Gastrocnemius medialis (tissue), 4 donors: ENCODE measurements at regions not wholly inside any gene's neighbourhood (a gene's known extent, or its start where the extent isn't known, plus 50 kb on each side); places are given as distances from the start of the nearest gene placed in this dataset.

Source experiments
- ATAC-seq, 2 donors: fragments of 150-250 bp; one replicate each; pipeline ENCODE4 v1.9.1; 2016
- DNase-seq, 2 donors: peaks; one replicate each; pipeline ENCODE4 v3.0.0-alpha.2; 2019
- H3K27ac ChIP-seq, 4 donors: fragments of 200-600 bp; sonication (generic); 1 replicate in 1 of 4; 2 replicates in 3 of 4; pipeline ENCODE4 v1.5.1; 2016 to 2018; ENCODE audit warnings: mild to moderate bottlenecking in 2 of 4, moderate library complexity in 1 of 4
- H3K27me3 ChIP-seq, 3 donors: fragments of 200-600 bp; sonication (generic) in 2 of 3; 1 replicate in 1 of 3; 2 replicates in 2 of 3; pipeline versions ENCODE4 v1.5.1 to v1.6.0; 2016 to 2019; ENCODE audit warnings: mild to moderate bottlenecking in 1 of 3, moderate library complexity in 1 of 3
- H3K36me3 ChIP-seq, 2 donors: fragments of 200-600 bp; sonication (generic) in 1 of 2; one replicate each; pipeline ENCODE4 v1.5.1; 2017 to 2018
- H3K4me1 ChIP-seq, 2 donors: fragments of 200-600 bp; sonication (generic) in 1 of 2; one replicate each; pipeline ENCODE4 v1.5.1; 2016 to 2017; ENCODE audit warnings: mild to moderate bottlenecking in 2 of 2
- H3K4me3 ChIP-seq, 4 donors: fragments of 200-600 bp; sonication (generic) in 3 of 4; 1 replicate in 1 of 4; 2 replicates in 3 of 4; pipeline ENCODE4 v1.5.1; 2016 to 2019; ENCODE audit warnings: mild to moderate bottlenecking in 2 of 4
- H3K9me3 ChIP-seq, 3 donors: fragments of 200-600 bp; sonication (generic) in 2 of 3; 1 replicate in 1 of 3; 2 replicates in 2 of 3; pipeline ENCODE4 v1.5.1; 2016 to 2019
- POLR2A ChIP-seq, 2 donors: fragments of 450-650 bp; IDR thresholded peaks; one replicate each; pipeline ENCODE4 v1.6.1; 2017; ENCODE audit warnings: antibody characterized with exemption in 2 of 2, mild to moderate bottlenecking in 2 of 2, moderate library complexity in 2 of 2
- in situ Hi-C, 4 donors: fragments of 200-750 bp; cut with MboI; loops; one replicate each; pipeline versions ENCODE4 v1.15.0 to v1.8.0; 2017; ENCODE audit warnings: low sequenced_read_pairs in 4 of 4
- intact Hi-C: fragments of 100-400 bp; cut with DNase I; formaldehyde crosslinking; loops from one replicate; pipeline ENCODE4 v1.15.1; 2023; ENCODE audit warnings: low total_unique reads
- TF ChIP-seq, protein P1 (sequence below), 5 experiments: fragments of 450-650 bp in 3 of 5; fragments of 200-600 bp in 2 of 5; sonication (generic) in 2 of 5; IDR thresholded peaks in 4 of 5; conservative IDR thresholded peaks in 1 of 5; 1 replicate in 4 of 5; 2 replicates in 1 of 5; pipeline ENCODE4 v1.5.1; 2016 to 2019; ENCODE audit warnings: antibody characterized with exemption in 5 of 5, mild to moderate bottlenecking in 3 of 5, moderate library complexity in 3 of 5

DNA sequence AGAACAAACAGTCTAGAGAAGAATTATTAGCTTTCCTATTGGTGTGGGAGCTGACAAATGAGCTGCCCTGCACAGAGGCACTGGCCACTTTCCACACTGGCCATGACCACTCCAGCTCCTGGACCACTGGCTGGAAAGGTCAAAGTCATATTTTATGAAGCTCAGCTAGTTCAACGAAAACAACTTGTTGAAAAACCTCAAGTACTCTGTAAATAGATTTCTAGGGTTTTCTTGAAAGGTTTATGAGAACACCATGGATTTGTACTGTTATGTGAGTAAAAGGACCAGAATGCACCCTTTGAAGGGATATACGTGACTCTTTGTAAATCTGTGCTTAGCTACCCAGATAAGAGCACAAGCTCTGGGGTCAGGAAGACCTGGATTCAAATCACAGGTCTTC is 54.5 kb upstream of the FGGY start:
- H3K27ac ChIP-seq: no peak overlapping the region
- H3K36me3 ChIP-seq: no peaks in the 10 kb centered on the region
- no peaks in the 10 kb centered on the region for H3K9me3 ChIP-seq
- DNase-seq (no peak), ATAC-seq (no peak)
- TF ChIP-seq, protein P1, sequence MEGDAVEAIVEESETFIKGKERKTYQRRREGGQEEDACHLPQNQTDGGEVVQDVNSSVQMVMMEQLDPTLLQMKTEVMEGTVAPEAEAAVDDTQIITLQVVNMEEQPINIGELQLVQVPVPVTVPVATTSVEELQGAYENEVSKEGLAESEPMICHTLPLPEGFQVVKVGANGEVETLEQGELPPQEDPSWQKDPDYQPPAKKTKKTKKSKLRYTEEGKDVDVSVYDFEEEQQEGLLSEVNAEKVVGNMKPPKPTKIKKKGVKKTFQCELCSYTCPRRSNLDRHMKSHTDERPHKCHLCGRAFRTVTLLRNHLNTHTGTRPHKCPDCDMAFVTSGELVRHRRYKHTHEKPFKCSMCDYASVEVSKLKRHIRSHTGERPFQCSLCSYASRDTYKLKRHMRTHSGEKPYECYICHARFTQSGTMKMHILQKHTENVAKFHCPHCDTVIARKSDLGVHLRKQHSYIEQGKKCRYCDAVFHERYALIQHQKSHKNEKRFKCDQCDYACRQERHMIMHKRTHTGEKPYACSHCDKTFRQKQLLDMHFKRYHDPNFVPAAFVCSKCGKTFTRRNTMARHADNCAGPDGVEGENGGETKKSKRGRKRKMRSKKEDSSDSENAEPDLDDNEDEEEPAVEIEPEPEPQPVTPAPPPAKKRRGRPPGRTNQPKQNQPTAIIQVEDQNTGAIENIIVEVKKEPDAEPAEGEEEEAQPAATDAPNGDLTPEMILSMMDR (IDR thresholded peaks at IDR 0.05 in 4 of 5, conservative IDR thresholded peaks at IDR 0.05 in 1 of 5): no peak
- no peak for TF ChIP-seq POLR2A (IDR thresholded peaks at IDR 0.05)
- H3K4me3 ChIP-seq: no peak overlapping the region
- intact Hi-C loops (no loop called here), in situ Hi-C loops (no loop called here)
- peaks cover 13% of the 10 kb centered on the region in 2 donors for H3K4me1 ChIP-seq
- H3K27me3 ChIP-seq: no peaks in the 10 kb centered on the region

DNA sequence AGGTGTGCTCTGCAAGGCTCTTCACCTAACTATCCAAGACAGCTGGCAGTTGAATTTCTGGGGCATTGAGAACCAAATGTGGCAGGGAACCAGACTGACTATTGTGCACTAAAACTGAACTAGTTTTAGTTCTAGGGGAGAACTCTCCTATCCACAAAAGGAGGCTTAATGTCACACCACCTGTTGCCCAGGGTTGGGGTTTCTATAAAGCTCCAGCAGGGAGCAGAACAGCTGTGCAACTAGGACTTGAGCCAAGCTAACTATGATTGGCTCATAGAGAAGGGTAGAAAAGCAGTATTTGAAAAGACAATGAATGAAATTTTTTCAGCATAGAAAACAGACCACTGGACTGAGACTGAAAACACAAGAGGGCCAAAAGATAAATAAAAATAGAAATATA is 53.3 kb upstream of the FGGY start:
- Histone ChIP-seq H3K27me3 (no peaks in the 10 kb centered on the region), H3K9me3 (no peaks in the 10 kb centered on the region), H3K27ac (no peak overlapping the region), H3K4me3 (no peak overlapping the region), H3K36me3 (no peaks in the 10 kb centered on the region), H3K4me1 (peaks cover 13% of the 10 kb centered on the region in 2 donors)
- ATAC-seq (peak in 1 of 2 donors; percentile 55), DNase-seq (no peak)
- TF ChIP-seq POLR2A (IDR thresholded peaks at IDR 0.05): no peak
- TF ChIP-seq, protein P1 (IDR thresholded peaks at IDR 0.05 in 4 of 5, conservative IDR thresholded peaks at IDR 0.05 in 1 of 5): no peak
- in situ Hi-C loops: no loop called here
- intact Hi-C loops: no loop called here

DNA sequence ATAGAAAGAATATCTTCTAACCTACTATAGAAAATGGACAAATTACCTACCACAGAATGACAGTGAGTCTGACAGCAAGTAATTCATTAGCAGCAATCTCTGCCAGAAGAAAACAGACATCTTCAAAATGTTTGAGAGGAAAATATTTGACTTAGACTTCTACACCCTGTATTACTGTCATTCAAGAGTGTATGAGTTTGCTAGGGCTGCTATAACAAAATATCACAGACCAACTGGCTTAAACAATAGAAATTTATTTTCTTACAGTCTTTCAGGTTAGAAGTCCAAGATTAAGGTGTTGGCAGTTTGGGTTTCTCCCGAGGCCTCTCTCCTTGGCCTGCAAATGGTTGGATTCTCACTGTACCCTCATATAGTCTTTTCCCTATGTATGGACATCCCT is 52.9 kb upstream of the FGGY start:
- Histone ChIP-seq H3K9me3 (no peaks in the 10 kb centered on the region), H3K4me1 (peaks cover 13% of the 10 kb centered on the region in 2 donors), H3K4me3 (no peak overlapping the region), H3K27ac (no peak overlapping the region), H3K36me3 (no peaks in the 10 kb centered on the region), H3K27me3 (no peaks in the 10 kb centered on the region)
- TF ChIP-seq, protein P1 (IDR thresholded peaks at IDR 0.05 in 4 of 5, conservative IDR thresholded peaks at IDR 0.05 in 1 of 5): no peak
- no peak for TF ChIP-seq POLR2A (IDR thresholded peaks at IDR 0.05)
- DNase-seq (no peak), ATAC-seq (no peak)
- in situ Hi-C loops: no loop called here
- intact Hi-C loops: no loop called here

DNA sequence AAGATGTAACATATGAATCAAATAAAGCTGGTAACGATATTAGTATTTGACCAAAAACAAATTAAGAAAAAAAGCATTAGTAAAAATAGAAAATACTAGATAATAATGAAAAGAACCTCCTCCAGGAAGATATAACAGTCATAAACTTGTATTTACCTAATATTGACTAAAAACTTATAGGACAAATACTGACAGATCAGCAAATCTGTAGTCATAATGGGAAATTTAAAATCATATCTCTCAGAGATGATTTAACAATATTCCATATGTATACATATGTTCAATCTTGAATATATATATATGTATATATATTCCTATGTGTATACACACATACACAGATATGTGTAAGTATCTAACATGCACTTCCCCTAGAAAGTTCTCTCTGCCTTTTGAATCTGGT is 52.0 kb upstream of the FGGY start:
- peaks cover 13 to 18% of the 10 kb centered on the region in 2 donors for H3K4me1 ChIP-seq
- H3K9me3 ChIP-seq: no peaks in the 10 kb centered on the region
- intact Hi-C loops: no loop called here
- in situ Hi-C loops: no loop called here
- no peaks in the 10 kb centered on the region for H3K27me3 ChIP-seq
- TF ChIP-seq, protein P1 (IDR thresholded peaks at IDR 0.05 in 4 of 5, conservative IDR thresholded peaks at IDR 0.05 in 1 of 5): no peak
- no peak for TF ChIP-seq POLR2A (IDR thresholded peaks at IDR 0.05)
- H3K4me3 ChIP-seq: no peak overlapping the region
- no peaks in the 10 kb centered on the region for H3K36me3 ChIP-seq
- DNase-seq (no peak), ATAC-seq (no peak)
- H3K27ac ChIP-seq: no peak overlapping the region
